ENCODE measurements at regions not wholly inside any gene's neighbourhood (a gene's known extent, or its start where the extent isn't known, plus 50 kb on each side); places are given as distances from the start of the nearest gene placed in this dataset.

DNA sequence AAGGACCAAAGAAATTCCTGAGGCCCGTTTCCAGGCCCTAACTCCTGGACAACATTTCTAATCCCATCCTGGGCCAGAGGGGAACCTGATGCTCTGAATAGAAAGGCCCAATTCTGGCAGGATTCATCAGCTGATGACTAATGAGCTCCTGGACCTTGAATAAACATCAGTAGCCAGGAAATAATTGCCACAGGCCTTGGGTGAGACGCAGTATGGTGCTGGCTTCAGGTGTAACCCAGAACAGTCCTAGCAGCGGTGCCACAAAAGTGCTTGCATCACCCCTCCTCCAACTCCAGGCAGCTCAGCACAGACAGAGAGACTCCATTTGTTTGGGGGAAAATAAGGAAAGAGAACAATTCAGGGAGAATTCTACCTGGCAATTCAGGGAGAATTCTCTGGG is 184.7 kb upstream of the POU1F1 start (continued):
- TF ChIP-seq, protein P1, sequence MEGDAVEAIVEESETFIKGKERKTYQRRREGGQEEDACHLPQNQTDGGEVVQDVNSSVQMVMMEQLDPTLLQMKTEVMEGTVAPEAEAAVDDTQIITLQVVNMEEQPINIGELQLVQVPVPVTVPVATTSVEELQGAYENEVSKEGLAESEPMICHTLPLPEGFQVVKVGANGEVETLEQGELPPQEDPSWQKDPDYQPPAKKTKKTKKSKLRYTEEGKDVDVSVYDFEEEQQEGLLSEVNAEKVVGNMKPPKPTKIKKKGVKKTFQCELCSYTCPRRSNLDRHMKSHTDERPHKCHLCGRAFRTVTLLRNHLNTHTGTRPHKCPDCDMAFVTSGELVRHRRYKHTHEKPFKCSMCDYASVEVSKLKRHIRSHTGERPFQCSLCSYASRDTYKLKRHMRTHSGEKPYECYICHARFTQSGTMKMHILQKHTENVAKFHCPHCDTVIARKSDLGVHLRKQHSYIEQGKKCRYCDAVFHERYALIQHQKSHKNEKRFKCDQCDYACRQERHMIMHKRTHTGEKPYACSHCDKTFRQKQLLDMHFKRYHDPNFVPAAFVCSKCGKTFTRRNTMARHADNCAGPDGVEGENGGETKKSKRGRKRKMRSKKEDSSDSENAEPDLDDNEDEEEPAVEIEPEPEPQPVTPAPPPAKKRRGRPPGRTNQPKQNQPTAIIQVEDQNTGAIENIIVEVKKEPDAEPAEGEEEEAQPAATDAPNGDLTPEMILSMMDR (IDR thresholded peaks at IDR 0.05; ENCODE audit: low read depth, low read length, missing input control) = no peak
- TF ChIP-seq, protein P2, sequence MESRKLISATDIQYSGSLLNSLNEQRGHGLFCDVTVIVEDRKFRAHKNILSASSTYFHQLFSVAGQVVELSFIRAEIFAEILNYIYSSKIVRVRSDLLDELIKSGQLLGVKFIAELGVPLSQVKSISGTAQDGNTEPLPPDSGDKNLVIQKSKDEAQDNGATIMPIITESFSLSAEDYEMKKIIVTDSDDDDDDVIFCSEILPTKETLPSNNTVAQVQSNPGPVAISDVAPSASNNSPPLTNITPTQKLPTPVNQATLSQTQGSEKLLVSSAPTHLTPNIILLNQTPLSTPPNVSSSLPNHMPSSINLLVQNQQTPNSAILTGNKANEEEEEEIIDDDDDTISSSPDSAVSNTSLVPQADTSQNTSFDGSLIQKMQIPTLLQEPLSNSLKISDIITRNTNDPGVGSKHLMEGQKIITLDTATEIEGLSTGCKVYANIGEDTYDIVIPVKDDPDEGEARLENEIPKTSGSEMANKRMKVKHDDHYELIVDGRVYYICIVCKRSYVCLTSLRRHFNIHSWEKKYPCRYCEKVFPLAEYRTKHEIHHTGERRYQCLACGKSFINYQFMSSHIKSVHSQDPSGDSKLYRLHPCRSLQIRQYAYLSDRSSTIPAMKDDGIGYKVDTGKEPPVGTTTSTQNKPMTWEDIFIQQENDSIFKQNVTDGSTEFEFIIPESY (IDR thresholded peaks at IDR 0.05) = no peak

DNA sequence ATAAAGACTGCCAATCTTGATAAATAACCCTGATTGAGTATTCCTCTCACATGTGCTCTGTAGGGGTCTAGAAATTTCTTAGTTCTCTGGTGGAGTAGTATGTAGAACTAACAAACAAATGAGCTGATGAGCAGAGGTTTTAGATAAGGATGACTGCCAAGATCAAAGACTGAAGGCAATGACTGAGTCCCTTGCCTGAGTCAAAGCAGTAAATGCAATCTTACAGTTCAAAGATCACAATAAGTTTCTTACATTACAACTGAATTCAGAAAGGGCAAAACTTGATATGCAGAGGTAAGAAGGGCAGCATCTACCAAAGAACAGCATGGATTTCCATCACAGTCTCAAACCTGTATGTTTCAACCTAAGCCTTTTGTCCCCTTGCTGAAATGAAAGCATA is 172.2 kb upstream of the POU1F1 start:
- Histone ChIP-seq H3K36me3 (ENCODE audit: control insufficient read depth in 4 of 4, insufficient read depth in 3 of 4, low read depth in 1 of 4, low read length in 3 of 4) (no peaks in the 10 kb centered on the region), H3K4me1 (ENCODE audit: control insufficient read depth in 4 of 4, insufficient read depth in 4 of 4, low read length in 3 of 4) (no peaks in the 10 kb centered on the region), H3K27me3 (ENCODE audit: control insufficient read depth in 4 of 4, insufficient read depth in 4 of 4, low read length in 3 of 4) (no peaks in the 10 kb centered on the region), H3K9ac (ENCODE audit: low read depth in 1 of 2, low read length in 2 of 2) (no peak overlapping the region), H3K9me3 (ENCODE audit: control insufficient read depth in 4 of 4, low read length in 3 of 4) (no peaks in the 10 kb centered on the region), H3K27ac (ENCODE audit: low read depth in 1 of 2, low read length in 2 of 2) (no peak overlapping the region), H3K4me3 (ENCODE audit: low read depth in 1 of 3, low read length in 3 of 3) (no peak overlapping the region)
- TF ChIP-seq FOXA1 (IDR thresholded peaks at IDR 0.05) = no peak
- TF ChIP-seq HNF4G (IDR thresholded peaks at IDR 0.05) = no peak
- no peak for TF ChIP-seq FOXA2 (IDR thresholded peaks at IDR 0.05)
- no peak for TF ChIP-seq SP1 (IDR thresholded peaks at IDR 0.05)
- no peak for TF ChIP-seq YY1 (IDR thresholded peaks at IDR 0.05)
- TF ChIP-seq, protein P3, sequence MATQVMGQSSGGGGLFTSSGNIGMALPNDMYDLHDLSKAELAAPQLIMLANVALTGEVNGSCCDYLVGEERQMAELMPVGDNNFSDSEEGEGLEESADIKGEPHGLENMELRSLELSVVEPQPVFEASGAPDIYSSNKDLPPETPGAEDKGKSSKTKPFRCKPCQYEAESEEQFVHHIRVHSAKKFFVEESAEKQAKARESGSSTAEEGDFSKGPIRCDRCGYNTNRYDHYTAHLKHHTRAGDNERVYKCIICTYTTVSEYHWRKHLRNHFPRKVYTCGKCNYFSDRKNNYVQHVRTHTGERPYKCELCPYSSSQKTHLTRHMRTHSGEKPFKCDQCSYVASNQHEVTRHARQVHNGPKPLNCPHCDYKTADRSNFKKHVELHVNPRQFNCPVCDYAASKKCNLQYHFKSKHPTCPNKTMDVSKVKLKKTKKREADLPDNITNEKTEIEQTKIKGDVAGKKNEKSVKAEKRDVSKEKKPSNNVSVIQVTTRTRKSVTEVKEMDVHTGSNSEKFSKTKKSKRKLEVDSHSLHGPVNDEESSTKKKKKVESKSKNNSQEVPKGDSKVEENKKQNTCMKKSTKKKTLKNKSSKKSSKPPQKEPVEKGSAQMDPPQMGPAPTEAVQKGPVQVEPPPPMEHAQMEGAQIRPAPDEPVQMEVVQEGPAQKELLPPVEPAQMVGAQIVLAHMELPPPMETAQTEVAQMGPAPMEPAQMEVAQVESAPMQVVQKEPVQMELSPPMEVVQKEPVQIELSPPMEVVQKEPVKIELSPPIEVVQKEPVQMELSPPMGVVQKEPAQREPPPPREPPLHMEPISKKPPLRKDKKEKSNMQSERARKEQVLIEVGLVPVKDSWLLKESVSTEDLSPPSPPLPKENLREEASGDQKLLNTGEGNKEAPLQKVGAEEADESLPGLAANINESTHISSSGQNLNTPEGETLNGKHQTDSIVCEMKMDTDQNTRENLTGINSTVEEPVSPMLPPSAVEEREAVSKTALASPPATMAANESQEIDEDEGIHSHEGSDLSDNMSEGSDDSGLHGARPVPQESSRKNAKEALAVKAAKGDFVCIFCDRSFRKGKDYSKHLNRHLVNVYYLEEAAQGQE (IDR thresholded peaks at IDR 0.05) = no peak
- no peak for DNase-seq (ENCODE audit: low spot score)

DNA sequence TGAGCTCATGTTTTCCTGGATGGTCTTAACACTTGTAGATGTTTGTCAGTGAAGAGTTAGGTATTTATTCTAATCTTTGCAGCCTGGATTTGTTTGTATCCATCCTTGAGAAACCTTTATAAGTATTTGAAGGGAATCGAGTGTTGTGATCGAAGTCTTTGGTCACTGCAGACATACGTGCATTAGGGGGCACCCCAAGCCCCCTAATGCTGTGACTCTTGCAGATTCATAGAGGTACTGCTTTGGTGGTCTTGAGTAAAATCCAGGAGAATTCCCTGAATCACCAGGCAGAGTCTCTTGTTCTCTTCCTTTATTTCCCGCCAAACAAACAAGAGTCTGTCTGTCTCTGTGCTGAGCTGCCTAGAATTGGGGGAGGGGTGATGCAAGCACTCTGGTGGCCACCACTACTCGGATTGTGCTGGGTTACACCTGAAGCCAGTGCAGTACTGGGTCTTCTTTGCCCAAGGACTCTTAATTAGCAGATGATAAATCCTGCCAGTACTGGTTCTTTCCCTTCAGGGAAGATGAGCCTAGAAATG is 170.5 kb upstream of the POU1F1 start:
- H3K4me1 ChIP-seq (ENCODE audit: control insufficient read depth in 4 of 4, insufficient read depth in 4 of 4, low read length in 3 of 4) = no peaks in the 10 kb centered on the region
- no peaks in the 10 kb centered on the region for H3K27me3 ChIP-seq (ENCODE audit: control insufficient read depth in 4 of 4, insufficient read depth in 4 of 4, low read length in 3 of 4)
- no peak overlapping the region for H3K27ac ChIP-seq (ENCODE audit: low read depth in 1 of 2, low read length in 2 of 2)
- no peak for DNase-seq (ENCODE audit: low spot score)
- no peaks in the 10 kb centered on the region for H3K9me3 ChIP-seq (ENCODE audit: control insufficient read depth in 4 of 4, low read length in 3 of 4)
- no peak overlapping the region for H3K4me3 ChIP-seq (ENCODE audit: low read depth in 1 of 3, low read length in 3 of 3)
- 56% methylated on average over 5 of the region's 5 CpGs for WGBS
- TF ChIP-seq FOXA2 (IDR thresholded peaks at IDR 0.05) (no peak), TAF1 (conservative IDR thresholded peaks at IDR 0.05) (no peak), NR2F2 (IDR thresholded peaks at IDR 0.05) (no peak), EGR1 (IDR thresholded peaks at IDR 0.05; ENCODE audit: low read depth in 2 of 2) (no peak), SP1 (IDR thresholded peaks at IDR 0.05) (no peak), FOXA1 (IDR thresholded peaks at IDR 0.05) (no peak), JUND (IDR thresholded peaks at IDR 0.05) (no peak), HNF4G (IDR thresholded peaks at IDR 0.05) (no peak), YY1 (IDR thresholded peaks at IDR 0.05) (no peak)
- TF ChIP-seq, protein P1 (IDR thresholded peaks at IDR 0.05; ENCODE audit: low read depth, low read length, missing input control) = no peak
- TF ChIP-seq, protein P4, sequence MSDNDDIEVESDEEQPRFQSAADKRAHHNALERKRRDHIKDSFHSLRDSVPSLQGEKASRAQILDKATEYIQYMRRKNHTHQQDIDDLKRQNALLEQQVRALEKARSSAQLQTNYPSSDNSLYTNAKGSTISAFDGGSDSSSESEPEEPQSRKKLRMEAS (IDR thresholded peaks at IDR 0.05) = no peak
- H3K36me3 ChIP-seq (ENCODE audit: control insufficient read depth in 4 of 4, insufficient read depth in 3 of 4, low read depth in 1 of 4, low read length in 3 of 4) = no peaks in the 10 kb centered on the region
- no peak overlapping the region for H3K9ac ChIP-seq (ENCODE audit: low read depth in 1 of 2, low read length in 2 of 2)

Measured in liver (tissue), 8 donors.